Fibroblast of the conjunctiva (primary cell): ENCODE measurements at regions not wholly inside any gene's neighbourhood (a gene's known extent, or its start where the extent isn't known, plus 50 kb on each side); places are given as distances from the start of the nearest gene placed in this dataset.
"Not testable (repeated sequence)": the region's sequence is repeated elsewhere in the genome, so short reads cannot be mapped to it uniquely, and the experiment has no call there.

ENCODE experiments used
- DNase-seq: peaks from one replicate; pipeline ENCODE4 v3.0.0-alpha.2; 2010; ENCODE audit warnings: low read depth

DNA sequence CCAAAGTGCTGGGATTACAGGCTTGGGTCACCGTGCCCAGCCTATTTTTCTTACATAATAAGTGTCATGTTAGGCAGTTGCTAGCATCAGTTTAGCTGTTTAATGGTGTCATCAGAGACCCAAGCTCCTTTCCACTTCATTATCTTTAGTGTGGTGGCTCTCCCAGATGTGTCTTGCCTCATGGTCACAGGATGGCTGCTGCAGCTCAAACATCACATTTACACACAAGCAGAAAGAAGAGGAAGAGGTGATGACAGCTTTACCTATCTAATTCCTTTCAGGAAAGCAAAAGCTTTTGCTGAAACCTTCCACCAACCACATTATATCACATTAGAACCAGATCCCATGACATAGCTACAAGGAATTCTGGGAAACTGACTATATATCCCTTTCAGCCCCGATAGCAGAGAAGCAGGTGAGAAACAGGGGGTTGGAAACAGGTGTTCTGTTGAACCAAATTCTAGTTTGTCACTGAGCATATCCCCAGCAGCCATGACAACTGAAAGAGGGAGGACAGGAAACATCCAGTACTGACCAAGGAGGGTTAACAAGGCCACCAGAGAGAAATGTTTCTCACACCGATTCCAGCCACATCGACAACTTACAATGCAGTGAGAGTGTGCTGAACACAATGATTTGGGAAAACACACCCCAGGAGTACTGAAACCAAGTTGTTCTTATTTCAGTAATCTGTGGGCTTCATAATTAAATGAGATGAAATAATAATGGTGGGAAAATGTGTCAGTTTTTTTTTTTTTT is 617.0 kb downstream of the UQCRFS1 start:
- DNase-seq = no peak

DNA sequence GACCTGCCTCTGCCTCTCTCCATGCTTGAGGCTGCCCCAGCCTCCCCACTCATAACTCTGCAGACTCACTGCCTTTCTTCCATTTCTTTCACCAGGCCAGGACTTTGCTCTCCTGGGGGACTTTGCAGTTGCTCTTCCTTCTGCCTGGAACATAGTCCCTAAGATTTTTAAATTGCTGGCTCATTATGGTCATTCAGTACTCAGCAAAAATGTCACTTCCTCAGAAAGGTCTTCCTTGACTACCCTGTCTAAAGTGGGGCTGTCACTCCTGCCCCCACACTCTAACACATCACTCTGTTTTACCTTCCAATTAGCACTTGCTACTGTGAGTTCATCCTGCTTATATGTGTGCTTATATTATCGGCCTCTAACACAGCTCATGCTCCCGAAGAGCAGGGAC is 618.2 kb downstream of the UQCRFS1 start:
- no peak for DNase-seq

DNA sequence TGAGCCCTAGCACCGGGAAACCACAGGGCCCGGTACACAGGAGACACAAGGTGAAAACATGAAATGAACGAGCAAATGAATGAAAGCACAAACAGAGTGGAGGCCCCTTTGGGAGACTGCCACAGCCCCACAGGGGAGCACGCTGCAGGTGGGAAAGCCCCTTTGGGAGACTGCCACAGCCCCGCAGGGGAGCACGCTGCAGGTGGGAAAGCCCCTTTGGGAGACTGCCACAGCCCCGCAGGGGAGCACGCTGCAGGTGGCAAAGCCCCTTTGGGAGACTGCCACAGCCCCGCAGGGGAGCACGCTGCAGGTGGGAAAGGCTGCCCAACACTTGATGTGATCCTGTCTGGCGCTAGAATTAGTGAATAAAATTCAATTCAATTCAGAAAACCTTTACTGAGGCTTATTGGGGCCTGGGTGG is 623.0 kb downstream of the UQCRFS1 start:
- not testable (repeated sequence) for DNase-seq

DNA sequence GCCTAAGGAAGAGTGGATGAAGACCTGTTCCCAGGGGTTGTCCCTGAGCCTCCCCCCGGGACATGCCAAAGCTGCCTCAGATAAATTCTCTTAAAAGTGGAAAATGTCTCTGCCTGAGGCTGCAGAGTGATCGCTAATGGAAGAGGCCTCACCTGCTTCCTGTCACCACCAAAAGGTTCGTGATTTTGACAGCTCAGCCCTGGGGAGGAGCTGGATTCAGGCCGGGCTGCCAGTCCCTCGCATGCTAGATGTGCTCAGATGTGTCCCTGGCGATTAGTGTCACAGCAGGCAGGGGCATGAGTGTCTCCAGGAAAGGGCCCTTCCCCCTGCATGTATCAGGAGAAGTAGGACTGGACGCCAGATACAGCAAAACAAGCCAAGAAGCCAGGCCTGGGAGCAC is 626.5 kb downstream of the UQCRFS1 start:
- no peak for DNase-seq

DNA sequence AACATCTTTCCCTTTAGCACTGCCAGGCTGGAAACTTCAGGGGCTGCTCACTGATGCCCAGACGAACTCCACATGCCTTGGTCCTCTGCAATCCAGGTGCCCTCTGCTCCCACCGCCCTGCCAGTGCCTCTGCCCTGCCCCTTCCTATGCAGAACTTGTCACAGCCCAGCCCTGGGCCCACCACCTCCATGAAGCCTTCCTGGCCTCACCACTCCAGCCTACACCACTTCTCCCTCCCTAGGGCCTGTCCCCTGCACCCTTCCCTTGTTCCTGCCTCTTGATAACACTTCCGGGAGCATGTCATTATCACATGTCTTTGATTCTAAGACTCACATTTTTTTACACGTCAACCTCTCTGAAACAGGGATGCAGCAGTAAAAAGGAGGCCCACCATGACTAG is 627.2 kb downstream of the UQCRFS1 start:
- DNase-seq = no peak

DNA sequence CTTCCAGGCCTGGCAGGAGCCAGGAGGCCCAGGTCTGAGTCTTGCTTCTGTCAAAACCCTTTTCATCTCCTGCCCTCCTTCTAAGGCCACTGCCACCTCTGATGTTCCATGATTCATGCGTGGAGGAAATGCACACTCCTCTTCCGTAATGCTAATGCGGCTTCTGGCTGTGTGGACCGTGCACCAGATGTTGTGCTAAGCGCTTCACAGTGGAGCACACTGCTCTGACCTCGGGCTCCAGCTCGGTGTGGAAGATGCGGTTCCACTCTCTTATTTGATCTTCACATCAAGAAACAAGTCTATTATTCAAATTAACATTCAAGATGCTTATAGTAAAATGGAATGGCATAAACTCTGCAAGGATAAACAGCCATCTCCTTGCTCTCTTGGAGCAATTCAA is 629.2 kb downstream of the UQCRFS1 start:
- DNase-seq = no peak

DNA sequence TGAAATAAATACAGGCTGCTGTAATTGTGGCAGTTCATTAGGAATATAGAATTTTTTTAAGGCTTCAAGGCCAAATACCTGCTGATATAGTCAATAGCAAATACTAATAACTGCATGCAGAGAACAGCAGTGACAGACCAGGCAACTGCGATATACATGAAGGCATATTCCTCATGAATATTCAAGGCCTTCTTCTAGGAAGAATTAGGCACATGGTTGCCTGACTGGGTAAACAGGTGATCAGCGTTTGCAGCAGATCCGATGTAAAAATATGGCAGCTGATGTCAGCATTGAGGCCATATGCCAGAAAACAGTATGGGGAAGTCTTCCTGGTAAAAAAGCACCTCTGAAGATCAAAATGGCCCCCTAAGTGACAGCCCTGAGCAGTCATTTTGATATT is 629.7 kb downstream of the UQCRFS1 start:
- DNase-seq = no peak

DNA sequence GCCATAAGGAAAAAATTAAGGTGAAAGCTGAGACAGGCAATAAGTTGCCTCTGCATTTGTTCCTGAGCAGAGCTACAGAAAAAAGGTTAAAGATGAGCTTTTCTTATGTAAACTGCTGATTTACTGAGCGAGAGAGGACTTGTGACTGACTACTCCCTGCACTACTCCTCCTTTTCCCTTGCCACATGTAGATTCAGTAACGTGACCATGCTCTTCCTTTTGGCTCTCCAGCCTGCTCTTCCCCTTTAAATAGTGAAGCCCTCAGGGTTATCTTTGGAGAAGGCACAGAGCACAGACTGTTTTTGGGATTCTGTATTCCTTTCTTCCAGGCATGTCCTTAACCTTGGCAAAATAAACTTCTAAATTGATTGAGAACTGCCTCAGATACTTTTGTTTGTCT is 630.2 kb downstream of the UQCRFS1 start:
- no peak for DNase-seq

DNA sequence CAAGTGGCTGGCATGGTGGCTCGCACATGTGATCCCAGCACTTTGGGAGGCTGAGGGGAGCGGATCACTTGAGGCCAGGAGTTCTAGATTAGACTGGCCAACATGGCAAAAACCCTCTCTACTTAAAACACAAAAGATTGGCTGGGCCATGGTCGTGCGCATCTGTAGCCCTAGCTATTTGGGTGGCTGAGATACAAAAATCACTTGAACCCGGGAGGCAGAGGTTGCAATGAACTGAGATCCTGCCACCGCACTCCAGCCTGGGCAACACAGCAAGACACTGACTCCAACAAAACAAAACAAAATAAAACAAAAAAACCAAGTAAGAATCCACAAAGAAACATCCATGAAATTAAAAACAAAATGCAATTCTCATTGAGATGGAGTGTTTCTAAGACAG is 630.6 kb downstream of the UQCRFS1 start:
- no peak for DNase-seq

DNA sequence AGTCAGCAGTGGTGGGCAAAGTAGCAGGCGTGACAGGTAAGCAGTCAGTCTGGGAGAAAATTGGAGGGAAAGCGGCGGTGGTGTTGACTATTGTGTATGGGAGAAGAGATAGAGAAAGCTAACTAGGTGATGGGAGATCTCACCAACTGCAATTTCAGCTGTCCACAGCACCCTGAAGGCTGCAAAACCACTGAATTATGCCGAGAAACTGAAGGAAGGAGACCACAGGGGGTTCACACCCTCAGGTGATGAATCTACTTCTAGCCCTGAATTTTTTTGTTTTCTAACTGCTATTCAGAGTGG is 631.5 kb downstream of the UQCRFS1 start:
- DNase-seq = no peak

DNA sequence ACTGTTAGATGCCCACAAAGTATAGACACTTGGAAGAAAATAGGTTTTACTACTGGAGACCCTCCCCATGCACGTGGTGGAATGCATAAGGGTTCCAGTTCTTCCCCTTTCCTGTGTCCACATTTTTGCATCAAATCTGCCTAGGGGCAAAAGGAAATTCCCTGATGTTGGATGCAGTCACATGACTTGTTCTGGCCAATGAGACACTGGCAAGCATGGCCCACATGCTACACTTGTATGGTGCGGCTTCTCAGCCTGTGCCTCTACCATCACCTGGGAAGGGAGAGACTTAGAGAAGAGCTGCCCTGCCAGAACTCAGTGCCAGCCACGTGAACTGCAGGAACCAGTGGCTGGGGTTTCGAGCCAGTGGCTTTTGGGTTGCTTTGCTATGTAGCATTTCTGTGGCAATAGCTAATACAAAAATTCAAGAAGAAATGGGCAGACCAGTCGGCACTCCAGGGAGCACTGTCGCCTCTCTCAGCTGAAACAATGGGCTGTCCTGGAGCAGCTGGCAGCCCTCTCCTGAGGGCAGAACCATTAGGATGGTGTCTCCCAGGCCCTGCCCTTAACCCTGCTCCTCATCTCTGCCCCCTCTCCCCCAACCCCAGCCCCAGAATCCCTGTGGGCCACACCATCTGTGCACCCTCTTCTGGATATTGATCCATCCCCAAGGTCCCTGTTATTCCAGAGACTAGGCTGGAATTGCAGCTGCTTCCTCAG is 634.0 kb downstream of the UQCRFS1 start:
- no peak for DNase-seq

DNA sequence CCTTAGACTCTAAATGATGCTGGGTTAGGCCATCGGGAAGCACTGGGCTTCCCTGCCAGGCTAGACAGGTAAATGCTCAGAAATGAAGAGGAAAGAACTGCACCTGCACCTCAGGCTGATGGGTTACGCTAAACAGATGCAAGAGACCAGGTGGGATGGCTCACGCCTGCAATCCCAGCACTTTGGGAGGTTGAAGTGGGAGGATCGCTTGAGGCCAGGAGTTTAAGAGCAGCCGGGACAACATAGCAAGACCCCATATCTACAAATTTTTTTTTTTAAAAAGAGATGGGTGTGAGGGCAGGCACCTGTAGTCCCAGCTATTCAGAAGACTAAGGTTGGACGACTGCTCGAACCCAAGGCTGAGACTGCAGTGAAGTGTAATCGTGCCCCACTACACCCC is 634.7 kb downstream of the UQCRFS1 start:
- no peak for DNase-seq

DNA sequence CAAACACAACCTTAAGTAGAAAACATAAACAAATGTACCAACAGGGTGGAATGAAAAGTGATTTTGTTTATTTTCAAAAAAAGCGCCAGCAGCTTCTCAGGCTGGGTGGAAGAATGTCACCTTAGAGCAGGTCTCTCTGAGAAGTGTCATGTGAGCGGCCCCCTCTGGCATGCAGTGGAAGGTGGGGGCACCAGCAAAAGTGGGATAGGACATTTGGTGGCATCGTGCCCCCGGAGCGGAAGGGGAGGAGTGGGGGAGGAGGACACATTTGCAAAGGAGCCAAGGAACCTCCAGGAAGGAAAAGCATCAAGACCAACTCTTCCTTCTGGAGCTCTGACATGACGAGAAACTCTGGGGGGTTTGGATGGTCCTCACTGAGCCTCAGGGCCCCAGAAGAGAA is 635.3 kb downstream of the UQCRFS1 start:
- DNase-seq = no peak

DNA sequence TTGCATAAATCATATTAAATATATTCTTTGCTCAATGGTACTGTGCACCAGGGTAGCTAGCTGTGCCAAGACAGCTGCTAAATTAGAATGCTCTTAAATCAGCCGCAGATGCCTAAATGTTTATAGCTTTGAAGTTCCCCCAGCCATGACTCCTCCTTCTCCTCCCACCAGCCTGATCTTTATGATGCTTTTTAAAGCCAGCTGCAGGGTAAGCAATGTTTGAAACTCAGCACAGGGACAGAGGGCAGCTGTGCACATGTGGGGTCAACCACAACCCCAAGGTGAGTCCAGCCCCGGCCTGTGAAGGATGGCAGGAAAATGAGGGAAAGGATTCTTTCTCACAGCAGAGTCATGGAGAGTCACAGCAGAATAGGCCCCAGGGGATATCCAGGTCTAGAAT is 635.7 kb downstream of the UQCRFS1 start:
- DNase-seq = no peak

DNA sequence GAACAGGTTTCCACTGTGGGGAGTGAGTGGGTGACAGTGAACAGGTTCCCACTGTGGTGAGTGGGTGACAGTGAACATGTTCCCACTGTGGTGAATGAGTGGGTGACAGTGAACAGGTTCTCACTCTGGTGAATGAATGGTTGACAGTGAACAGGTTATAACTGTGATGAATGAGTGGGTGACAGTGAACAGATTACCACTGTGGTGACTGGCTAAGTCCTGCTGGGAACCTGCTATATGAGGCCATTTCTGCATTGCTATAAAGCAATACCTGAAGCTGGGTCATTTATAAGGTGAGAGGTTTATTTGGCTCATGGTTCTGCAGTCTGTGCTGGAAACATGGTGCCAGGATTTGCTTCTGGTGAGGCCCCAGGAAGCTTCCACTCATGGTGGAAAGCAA is 637.1 kb downstream of the UQCRFS1 start:
- no peak for DNase-seq

DNA sequence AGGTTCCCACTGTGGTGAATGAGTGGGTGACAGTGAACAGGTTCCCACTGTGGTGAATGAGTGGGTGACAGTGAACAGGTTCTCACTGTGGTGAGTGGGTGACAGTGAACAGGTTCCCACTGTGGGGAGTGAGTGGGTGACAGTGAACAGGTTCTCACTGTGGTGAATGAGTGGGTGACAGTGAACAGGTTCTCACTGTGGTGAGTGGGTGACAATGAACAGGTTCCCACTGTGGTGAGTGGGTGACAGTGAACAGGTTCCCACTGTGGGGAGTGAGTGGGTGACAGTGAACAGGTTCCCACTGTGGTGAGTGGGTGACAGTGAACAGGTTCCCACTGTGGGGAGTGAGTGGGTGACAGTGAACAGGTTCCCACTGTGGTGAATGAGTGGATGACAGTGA is 637.6 kb downstream of the UQCRFS1 start:
- DNase-seq = not testable (repeated sequence)

DNA sequence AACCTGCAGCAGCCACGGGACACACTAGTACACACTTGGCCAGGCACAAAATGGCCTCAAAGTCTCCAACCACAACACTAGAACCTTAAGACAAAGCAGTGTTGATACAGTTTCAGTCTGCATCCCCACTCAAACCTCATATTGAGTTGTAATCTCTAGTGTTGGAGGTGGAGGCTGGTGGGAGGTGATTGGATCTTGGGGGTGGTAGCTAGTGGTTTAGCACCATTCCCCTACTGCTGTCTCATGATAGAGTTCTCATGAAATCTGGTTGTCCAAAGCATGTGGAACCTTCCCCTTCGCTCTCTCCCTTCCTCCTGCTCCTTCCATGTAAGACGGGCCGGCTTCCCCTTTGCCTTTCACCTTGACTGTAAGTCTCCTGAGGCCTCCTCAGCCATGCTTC is 638.7 kb downstream of the UQCRFS1 start:
- no peak for DNase-seq

DNA sequence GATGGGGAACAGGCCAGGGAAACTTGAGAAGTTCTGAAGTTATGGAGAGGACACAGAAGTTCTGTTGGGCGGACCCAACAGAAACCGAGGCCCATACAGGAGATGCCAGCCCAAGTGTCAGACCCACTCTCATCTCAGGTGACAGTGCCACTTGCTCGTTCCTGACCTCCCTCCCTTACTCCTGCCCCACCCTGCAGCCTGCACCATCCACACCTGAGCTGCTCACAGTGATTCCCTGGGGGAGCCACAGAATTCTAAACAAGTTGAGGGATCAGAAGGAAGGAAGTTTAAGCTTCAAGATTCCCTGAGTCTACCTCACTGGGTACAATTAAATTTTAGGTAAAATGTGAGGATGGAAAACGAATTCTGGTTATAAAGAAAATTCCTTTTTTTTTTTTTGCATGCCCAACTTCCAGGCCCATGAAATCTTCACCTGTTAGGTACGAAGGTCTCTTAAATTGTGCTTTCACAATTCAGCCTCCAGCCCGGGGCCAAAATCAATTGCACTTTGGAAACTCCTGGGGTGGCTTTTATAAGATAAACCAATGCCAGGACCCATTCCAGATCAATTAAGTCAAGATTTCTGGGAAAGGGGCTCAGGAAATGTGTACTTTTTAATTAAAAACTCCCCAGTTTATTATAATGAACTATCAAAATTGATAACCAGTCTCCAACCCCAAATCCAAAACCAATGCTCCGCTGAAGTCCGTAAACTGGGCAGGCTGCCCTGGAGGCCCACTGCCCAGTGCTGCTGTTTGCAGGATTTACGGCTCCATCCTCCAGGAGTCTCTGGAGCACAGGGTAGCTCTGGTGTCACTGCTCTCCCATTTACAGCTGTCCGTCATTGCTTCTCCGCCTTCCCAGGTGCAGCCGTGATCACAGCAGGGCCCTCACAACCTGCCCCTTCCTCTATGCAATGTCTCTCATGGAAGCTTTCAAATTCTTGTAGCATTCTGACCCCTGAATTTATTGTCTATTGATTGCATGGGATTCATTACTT is 643.5 kb downstream of the UQCRFS1 start:
- no peak for DNase-seq

DNA sequence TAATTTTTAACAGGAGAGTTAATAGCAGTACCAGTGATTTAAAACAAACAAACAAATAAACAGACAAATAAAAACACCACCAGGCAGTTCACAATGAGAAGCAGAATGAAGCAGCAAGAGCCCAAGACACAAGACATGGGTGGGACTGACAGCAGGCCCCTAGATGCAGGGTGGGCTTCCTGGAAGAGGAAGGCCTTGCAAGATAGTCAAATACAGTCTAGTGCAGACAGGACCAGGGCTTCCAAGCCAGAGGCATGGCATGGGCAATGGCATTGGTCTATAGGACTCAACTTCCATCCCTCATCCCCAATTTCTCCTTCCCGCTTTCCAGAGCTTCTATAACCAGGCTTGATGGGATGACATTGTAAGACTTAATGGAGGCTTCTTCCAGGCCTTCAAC is 645.1 kb downstream of the UQCRFS1 start:
- DNase-seq = no peak

DNA sequence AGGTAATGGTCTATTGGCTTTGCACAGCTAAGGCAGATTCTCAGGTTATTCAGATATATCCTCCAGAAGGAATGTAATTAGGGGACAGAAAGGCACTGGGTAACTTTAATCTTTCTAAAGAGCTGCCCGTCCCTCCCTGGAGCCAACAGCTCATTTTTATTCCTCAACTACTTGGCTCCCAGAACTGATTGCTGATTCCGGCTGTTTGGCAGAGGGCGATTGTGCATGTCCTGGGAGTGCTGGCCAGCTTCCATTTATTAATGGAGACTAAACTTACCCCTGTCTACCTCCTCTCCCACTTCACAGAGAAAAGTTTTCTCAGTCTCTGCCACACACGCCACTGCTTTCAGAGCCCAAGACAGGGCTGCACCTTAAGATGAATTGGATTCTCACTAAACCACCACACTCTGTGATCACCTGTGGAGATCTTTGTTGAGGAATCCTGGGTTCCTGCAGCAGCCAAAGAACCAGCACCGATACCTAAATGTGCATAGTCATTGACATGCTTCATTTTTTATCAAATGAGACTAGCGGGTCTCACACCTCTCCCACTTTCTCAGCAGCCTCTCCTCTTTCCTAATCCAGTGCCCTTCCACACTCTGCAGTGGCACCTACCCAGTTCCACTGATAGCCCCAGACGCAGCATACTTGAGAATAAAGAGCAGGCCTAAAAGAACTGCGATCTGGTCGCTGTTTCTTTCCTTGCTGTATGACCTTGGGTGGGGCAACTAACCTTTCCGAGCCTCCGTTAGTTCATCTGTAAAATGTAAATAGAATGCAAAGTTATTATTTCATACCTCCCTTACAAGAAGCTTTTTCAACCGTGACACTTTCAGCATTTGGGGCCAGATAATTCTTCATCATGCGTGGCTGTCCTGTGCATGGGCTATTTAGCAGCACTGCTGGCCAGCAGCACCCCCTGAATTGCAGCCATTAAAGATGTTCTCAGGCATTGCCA is 648.7 kb downstream of the UQCRFS1 start:
- DNase-seq = no peak

DNA sequence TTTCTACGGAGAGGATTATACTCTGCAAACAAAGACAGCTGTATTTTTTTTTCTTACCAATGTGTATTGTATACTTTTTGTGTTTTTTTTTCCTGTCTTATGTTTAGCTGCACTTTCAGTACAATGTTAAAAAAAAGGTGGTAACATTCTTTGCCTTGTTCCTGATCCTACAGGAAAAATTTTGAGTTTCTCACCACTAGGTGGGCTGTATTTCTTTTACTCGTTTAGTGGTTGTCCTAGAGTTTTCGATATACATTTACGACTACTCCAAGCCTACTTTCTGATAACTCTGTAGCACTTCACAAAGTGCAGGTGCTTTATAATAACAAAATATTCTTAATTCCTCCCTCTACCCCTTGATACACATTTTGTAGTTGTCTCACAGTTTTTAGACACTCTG is 652.2 kb downstream of the UQCRFS1 start:
- DNase-seq = no peak

DNA sequence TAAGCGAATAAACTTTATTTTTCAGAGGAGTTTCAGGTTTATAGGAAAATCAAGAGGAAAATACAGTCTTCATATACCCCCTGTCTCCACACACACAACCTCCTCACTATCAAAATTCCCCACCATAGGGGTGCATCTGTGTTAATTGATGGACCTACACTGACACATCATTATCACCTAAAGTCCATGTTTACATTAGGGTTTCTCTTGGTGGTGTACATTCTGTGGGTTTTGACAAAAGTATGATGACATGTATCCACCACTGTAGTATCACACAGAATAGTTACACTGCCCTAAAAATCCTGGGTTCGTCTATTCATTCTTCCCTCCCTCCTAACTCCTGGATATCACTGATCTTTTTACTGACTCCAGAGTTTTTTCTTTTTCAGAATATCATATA is 654.2 kb downstream of the UQCRFS1 start:
- no peak for DNase-seq
